BLaER1 (cell line): ENCODE measurements at regions not wholly inside any gene's neighbourhood (a gene's known extent, or its start where the extent isn't known, plus 50 kb on each side); places are given as distances from the start of the nearest gene placed in this dataset.

Experiments used
- H3K27ac ChIP-seq: shearing (Covaris generic); formaldehyde crosslinking; 2 replicates; pipeline ENCODE4 v1.8.1; 2022
- H3K27me3 ChIP-seq: shearing (Covaris generic); formaldehyde crosslinking; 2 replicates; pipeline ENCODE4 v1.8.1; 2022
- H3K36me3 ChIP-seq: shearing (Covaris generic); formaldehyde crosslinking; 2 replicates; pipeline ENCODE4 v1.8.1; 2022
- H3K4me1 ChIP-seq: shearing (Covaris generic); formaldehyde crosslinking; 2 replicates; pipeline ENCODE4 v1.8.1; 2022
- H3K4me2 ChIP-seq: shearing (Covaris generic); formaldehyde crosslinking; 2 replicates; pipeline ENCODE4 v1.8.1; 2022
- H3K4me3 ChIP-seq: shearing (Covaris generic); formaldehyde crosslinking; 2 replicates; pipeline ENCODE4 v1.8.1; 2022
- H3K9ac ChIP-seq: shearing (Covaris generic); formaldehyde crosslinking; 2 replicates; pipeline ENCODE4 v1.8.1; 2022
- H3K9me3 ChIP-seq: shearing (Covaris generic); formaldehyde crosslinking; 2 replicates; pipeline ENCODE4 v1.8.1; 2022
- H4K20me1 ChIP-seq: shearing (Covaris generic); formaldehyde crosslinking; 2 replicates; pipeline ENCODE4 v1.8.1; 2022
- Cebpa-rat ChIP-seq: shearing (Covaris generic); IDR thresholded peaks from 2 replicates; pipeline ENCODE4 v1.8.1; 2022

GRCh38 chr14:51550636-51551035, 101.1 kb upstream of the FRMD6 start:
- Histone ChIP-seq H3K27ac (no peak overlapping the region), H3K9ac (no peak overlapping the region), H3K4me1 (no peaks in the 10 kb centered on the region), H4K20me1 (no peaks in the 10 kb centered on the region), H3K4me2 (no peak overlapping the region), H3K27me3 (no peaks in the 10 kb centered on the region), H3K9me3 (no peaks in the 10 kb centered on the region), H3K36me3 (no peaks in the 10 kb centered on the region), H3K4me3 (no peak overlapping the region)
- no peak for TF ChIP-seq Cebpa-rat

GRCh38 chr14:51552275-51552674, 99.4 kb upstream of the FRMD6 start:
- H3K27me3 ChIP-seq = no peaks in the 10 kb centered on the region
- no peaks in the 10 kb centered on the region for H3K4me1 ChIP-seq
- TF ChIP-seq Cebpa-rat = no peak
- no peaks in the 10 kb centered on the region for H3K9me3 ChIP-seq
- H3K9ac ChIP-seq = no peak overlapping the region
- no peaks in the 10 kb centered on the region for H3K36me3 ChIP-seq
- H3K4me2 ChIP-seq = no peak overlapping the region
- no peaks in the 10 kb centered on the region for H4K20me1 ChIP-seq
- no peak overlapping the region for H3K27ac ChIP-seq
- no peak overlapping the region for H3K4me3 ChIP-seq

GRCh38 chr14:51552768-51553404, 98.8 kb upstream of the FRMD6 start:
- no peak for TF ChIP-seq Cebpa-rat
- H3K27me3 ChIP-seq = no peaks in the 10 kb centered on the region
- no peaks in the 10 kb centered on the region for H3K9me3 ChIP-seq
- no peak overlapping the region for H3K4me3 ChIP-seq
- no peaks in the 10 kb centered on the region for H4K20me1 ChIP-seq
- H3K27ac ChIP-seq = no peak overlapping the region
- no peak overlapping the region for H3K9ac ChIP-seq
- H3K4me2 ChIP-seq = no peak overlapping the region
- H3K36me3 ChIP-seq = no peaks in the 10 kb centered on the region
- no peaks in the 10 kb centered on the region for H3K4me1 ChIP-seq

DNA sequence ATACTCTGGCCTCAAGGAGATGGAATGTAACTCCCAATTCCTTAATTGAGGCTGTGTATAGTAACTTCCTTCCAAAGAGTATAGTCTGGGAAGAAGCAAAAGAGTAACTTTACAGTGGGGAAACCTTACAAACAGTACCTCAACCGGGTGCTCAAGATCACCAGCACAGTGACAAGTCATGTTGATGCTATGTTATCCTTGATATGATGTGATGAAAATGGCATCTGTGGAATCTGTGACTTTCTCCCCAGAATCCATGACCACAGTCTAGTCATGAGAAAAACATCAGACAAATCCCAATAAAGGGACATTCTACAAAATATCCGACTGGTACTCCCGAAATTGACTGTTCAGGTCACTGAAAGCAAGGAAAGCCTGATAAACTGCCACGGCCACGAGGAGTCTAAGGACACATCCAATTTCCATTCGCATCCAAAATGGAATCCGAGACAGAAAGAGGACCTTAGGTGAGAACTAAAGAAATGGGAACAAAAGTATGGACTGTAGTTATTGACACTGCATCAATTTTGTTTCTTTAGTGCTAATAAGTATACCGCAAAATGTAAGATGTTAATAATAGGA, 97.3 kb upstream of the FRMD6 start:
- Histone ChIP-seq H3K36me3 (no peaks in the 10 kb centered on the region), H3K4me3 (no peak overlapping the region), H3K4me2 (no peak overlapping the region), H4K20me1 (no peaks in the 10 kb centered on the region), H3K4me1 (no peaks in the 10 kb centered on the region), H3K9me3 (no peaks in the 10 kb centered on the region), H3K27me3 (no peaks in the 10 kb centered on the region), H3K9ac (no peak overlapping the region), H3K27ac (no peak overlapping the region)
- TF ChIP-seq Cebpa-rat = no peak

- no peak for TF ChIP-seq Cebpa-rat
- H3K4me2 ChIP-seq = no peak overlapping the region
- no peaks in the 10 kb centered on the region for H3K4me1 ChIP-seq
- no peaks in the 10 kb centered on the region for H3K9me3 ChIP-seq
- H3K9ac ChIP-seq = no peak overlapping the region
- H3K36me3 ChIP-seq = no peaks in the 10 kb centered on the region
- no peak overlapping the region for H3K27ac ChIP-seq
- H3K4me3 ChIP-seq = no peak overlapping the region
- no peaks in the 10 kb centered on the region for H3K27me3 ChIP-seq
- no peaks in the 10 kb centered on the region for H4K20me1 ChIP-seq
These were observed 96.8 kb upstream of the FRMD6 start for GRCh38 chr14:51554953-51555352.

DNA sequence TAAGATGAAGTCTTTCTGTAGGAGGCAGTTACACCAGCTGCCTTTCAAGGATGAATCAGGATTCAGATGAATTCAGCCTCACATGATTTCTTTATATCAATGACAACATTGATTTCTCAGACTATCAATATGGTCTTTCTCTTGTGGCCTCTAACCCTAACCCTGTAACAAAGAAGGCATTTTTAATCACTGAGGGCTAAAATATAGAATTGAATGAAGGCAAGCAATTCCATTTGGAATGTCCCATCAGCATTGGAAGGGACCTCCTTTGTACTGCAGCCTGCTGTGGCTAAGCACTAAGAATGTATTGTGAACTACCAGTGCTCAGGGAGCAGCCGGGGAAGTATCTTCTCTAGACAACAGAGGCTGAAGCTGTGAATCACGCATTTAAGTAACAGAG, 90.6 kb upstream of the FRMD6 start:
- Histone ChIP-seq H3K4me1 (0 out of 2 replicates have a peak, but pooled peaks cover 6% of the 10 kb centered on the region), H3K9ac (no peak overlapping the region), H3K4me3 (no peak overlapping the region), H3K27ac (no peak overlapping the region), H4K20me1 (no peaks in the 10 kb centered on the region), H3K36me3 (no peaks in the 10 kb centered on the region), H3K27me3 (no peaks in the 10 kb centered on the region), H3K9me3 (no peaks in the 10 kb centered on the region), H3K4me2 (no peak overlapping the region)
- no peak for TF ChIP-seq Cebpa-rat

GRCh38 chr14:51562816-51563215, 88.9 kb upstream of the FRMD6 start:
- no peaks in the 10 kb centered on the region for H3K27me3 ChIP-seq
- H3K4me1 ChIP-seq = 0 out of 2 replicates have a peak, but pooled peaks cover 6% of the 10 kb centered on the region
- no peak overlapping the region for H3K4me3 ChIP-seq
- no peaks in the 10 kb centered on the region for H3K9me3 ChIP-seq
- no peak overlapping the region for H3K4me2 ChIP-seq
- H3K27ac ChIP-seq = no peak overlapping the region
- no peak overlapping the region for H3K9ac ChIP-seq
- H3K36me3 ChIP-seq = no peaks in the 10 kb centered on the region
- H4K20me1 ChIP-seq = no peaks in the 10 kb centered on the region
- TF ChIP-seq Cebpa-rat = no peak

DNA sequence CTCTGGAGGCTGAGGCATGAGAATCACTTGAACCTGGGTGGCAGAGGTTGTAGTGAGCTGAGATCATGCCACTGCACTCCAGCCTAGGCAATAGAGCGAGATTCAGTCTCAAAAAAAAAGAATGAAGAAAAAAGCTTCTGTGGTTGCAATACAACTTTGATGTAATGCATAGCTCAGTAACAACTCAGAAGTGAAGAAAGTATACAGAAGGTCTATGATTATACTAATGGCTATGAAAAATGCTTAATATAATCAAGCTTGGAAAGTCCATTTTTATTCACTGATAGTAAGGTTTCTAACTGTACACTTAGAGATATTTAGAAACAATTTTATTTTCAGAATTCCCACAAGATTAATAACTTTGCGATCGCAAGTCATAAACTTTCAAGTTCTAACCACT, 88.2 kb upstream of the FRMD6 start:
- Histone ChIP-seq H3K27me3 (no peaks in the 10 kb centered on the region), H3K4me1 (0 out of 2 replicates have a peak, but pooled peaks cover 6% of the 10 kb centered on the region), H4K20me1 (no peaks in the 10 kb centered on the region), H3K27ac (no peak overlapping the region), H3K4me2 (no peak overlapping the region), H3K36me3 (no peaks in the 10 kb centered on the region), H3K9ac (no peak overlapping the region), H3K9me3 (no peaks in the 10 kb centered on the region), H3K4me3 (no peak overlapping the region)
- no peak for TF ChIP-seq Cebpa-rat

GRCh38 chr14:51564460-51564859, 87.2 kb upstream of the FRMD6 start:
- H3K4me3 ChIP-seq = no peak overlapping the region
- no peaks in the 10 kb centered on the region for H4K20me1 ChIP-seq
- H3K27ac ChIP-seq = no peak overlapping the region
- H3K4me1 ChIP-seq = 0 out of 2 replicates have a peak, but pooled peaks cover 6% of the 10 kb centered on the region
- H3K4me2 ChIP-seq = no peak overlapping the region; the same call in 1 of the 2 replicates
- no peak for TF ChIP-seq Cebpa-rat
- no peaks in the 10 kb centered on the region for H3K27me3 ChIP-seq
- H3K9ac ChIP-seq = no peak overlapping the region
- H3K36me3 ChIP-seq = no peaks in the 10 kb centered on the region
- H3K9me3 ChIP-seq = no peaks in the 10 kb centered on the region

DNA sequence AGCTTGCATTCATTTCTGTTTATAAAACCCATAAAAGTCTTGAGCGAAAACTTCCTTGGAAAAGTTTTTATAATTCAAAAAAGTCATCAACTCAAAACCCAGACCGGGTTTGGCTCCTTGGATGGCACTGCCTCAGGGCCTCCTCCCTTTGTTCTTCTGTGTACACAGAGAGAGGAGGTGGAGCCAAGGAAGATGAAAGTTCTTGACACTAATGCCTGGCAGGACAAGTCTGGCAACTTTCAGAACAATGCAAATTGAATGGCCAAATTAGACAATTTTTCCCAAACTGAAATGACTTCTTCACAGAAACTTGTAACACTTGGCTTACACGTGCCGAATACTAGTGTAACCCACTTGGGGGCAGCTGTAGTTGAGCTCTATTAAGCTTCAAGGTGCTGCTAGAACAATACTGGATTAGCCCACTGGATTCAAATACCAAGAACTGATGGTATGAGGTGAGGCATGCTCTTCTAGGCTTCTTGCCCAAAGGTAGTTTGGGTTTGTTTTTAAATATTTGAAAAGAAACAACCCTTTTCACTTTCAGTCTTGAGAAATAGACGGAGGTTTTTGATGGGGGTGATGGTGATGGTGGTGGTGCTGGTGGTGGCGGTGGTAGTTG, 86.6 kb upstream of the FRMD6 start:
- Histone ChIP-seq H3K4me3 (no peak overlapping the region), H3K27ac (no peak overlapping the region), H3K9me3 (no peaks in the 10 kb centered on the region), H3K4me2 (no peak overlapping the region), H3K27me3 (no peaks in the 10 kb centered on the region), H4K20me1 (no peaks in the 10 kb centered on the region), H3K4me1 (0 out of 2 replicates have a peak, but pooled peaks cover 6% of the 10 kb centered on the region), H3K36me3 (no peaks in the 10 kb centered on the region), H3K9ac (no peak overlapping the region)
- TF ChIP-seq Cebpa-rat = no peak
